M059J (cell line): ENCODE measurements at regions not wholly inside any gene's neighbourhood (a gene's known extent, or its start where the extent isn't known, plus 50 kb on each side); places are given as distances from the start of the nearest gene placed in this dataset.

Experiments used
- DNase-seq: peaks from one replicate; pipeline ENCODE4 v3.0.0-alpha.2; 2012; ENCODE audit warnings: low read depth

GRCh38 chr6:139824864-139825263 is 450.4 kb upstream of the CITED2 start:
- no peak for DNase-seq

GRCh38 chr6:139823808-139824126 is 449.3 kb upstream of the CITED2 start:
- no peak for DNase-seq

- DNase-seq = no peak
Measured at GRCh38 chr6:139823099-139823807, 448.8 kb upstream of the CITED2 start.

GRCh38 chr6:139821676-139822223 is 447.3 kb upstream of the CITED2 start:
- no peak for DNase-seq

GRCh38 chr6:139820210-139820609 is 445.8 kb upstream of the CITED2 start:
- peak; percentile 86 for DNase-seq

- peak; percentile 27 for DNase-seq
Measured at GRCh38 chr6:139819776-139820175, 445.3 kb upstream of the CITED2 start.

- DNase-seq = no peak
Measured at GRCh38 chr6:139812939-139813338, 438.5 kb upstream of the CITED2 start.

GRCh38 chr6:139801571-139802321 is 427.3 kb upstream of the CITED2 start:
- DNase-seq = peak; percentile 44

GRCh38 chr6:139800837-139801236 is 426.4 kb upstream of the CITED2 start:
- DNase-seq = no peak

GRCh38 chr6:139790527-139790926 is 416.1 kb upstream of the CITED2 start:
- DNase-seq = no peak

- no peak for DNase-seq
Measured at GRCh38 chr6:139784222-139784769, 409.8 kb upstream of the CITED2 start.

GRCh38 chr6:139779988-139780774 is 405.7 kb upstream of the CITED2 start:
- DNase-seq = no peak

GRCh38 chr6:139778688-139779087 is 404.2 kb upstream of the CITED2 start:
- DNase-seq = peak; percentile 76

GRCh38 chr6:139778106-139778505 is 403.7 kb upstream of the CITED2 start:
- no peak for DNase-seq

GRCh38 chr6:139777202-139777970 is 402.9 kb upstream of the CITED2 start:
- no peak for DNase-seq

- DNase-seq = no peak
Measured at GRCh38 chr6:139776041-139776440, 401.6 kb upstream of the CITED2 start.

- no peak for DNase-seq
Measured at GRCh38 chr6:139768196-139768595, 393.7 kb upstream of the CITED2 start.

- DNase-seq = no peak
Measured at GRCh38 chr6:139766796-139767195, 392.3 kb upstream of the CITED2 start.

GRCh38 chr6:139765825-139766285 is 391.4 kb upstream of the CITED2 start:
- DNase-seq = peak; percentile 92

- DNase-seq = peak; percentile 100
Measured at GRCh38 chr6:139764498-139764986, 390.1 kb upstream of the CITED2 start.
